ENCODE measurements at regions not wholly inside any gene's neighbourhood (a gene's known extent, or its start where the extent isn't known, plus 50 kb on each side); places are given as distances from the start of the nearest gene placed in this dataset.

GRCh38 chr5:153050496-153051179 is 439.8 kb upstream of the GRIA1 start (continued):
- no peak for TF ChIP-seq POU6F1 (CRISPR knock-in tag; IDR thresholded peaks at IDR 0.05; ENCODE audit: borderline replicate concordance, low read depth)

GRCh38 chr5:153066281-153066680 is 424.2 kb upstream of the GRIA1 start:
- TF ChIP-seq, protein P1, sequence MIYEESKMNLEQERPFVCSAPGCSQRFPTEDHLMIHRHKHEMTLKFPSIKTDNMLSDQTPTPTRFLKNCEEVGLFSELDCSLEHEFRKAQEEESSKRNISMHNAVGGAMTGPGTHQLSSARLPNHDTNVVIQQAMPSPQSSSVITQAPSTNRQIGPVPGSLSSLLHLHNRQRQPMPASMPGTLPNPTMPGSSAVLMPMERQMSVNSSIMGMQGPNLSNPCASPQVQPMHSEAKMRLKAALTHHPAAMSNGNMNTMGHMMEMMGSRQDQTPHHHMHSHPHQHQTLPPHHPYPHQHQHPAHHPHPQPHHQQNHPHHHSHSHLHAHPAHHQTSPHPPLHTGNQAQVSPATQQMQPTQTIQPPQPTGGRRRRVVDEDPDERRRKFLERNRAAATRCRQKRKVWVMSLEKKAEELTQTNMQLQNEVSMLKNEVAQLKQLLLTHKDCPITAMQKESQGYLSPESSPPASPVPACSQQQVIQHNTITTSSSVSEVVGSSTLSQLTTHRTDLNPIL (CRISPR knock-in tag; IDR thresholded peaks at IDR 0.05; ENCODE audit: low read depth), result no peak
- TF ChIP-seq PATZ1 (CRISPR knock-in tag; IDR thresholded peaks at IDR 0.05; ENCODE audit: borderline replicate concordance), result no peak
- no peak for TF ChIP-seq ZFP3 (CRISPR knock-in tag; IDR thresholded peaks at IDR 0.05)
- TF ChIP-seq POU6F1 (CRISPR knock-in tag; IDR thresholded peaks at IDR 0.05; ENCODE audit: borderline replicate concordance, low read depth), result no peak
- no peak for TF ChIP-seq RARB (CRISPR knock-in tag; IDR thresholded peaks at IDR 0.05)
- no peak for TF ChIP-seq ARNTL (CRISPR knock-in tag; IDR thresholded peaks at IDR 0.05; ENCODE audit: borderline replicate concordance, low read depth)
- TF ChIP-seq ISL1 (CRISPR knock-in tag; IDR thresholded peaks at IDR 0.05), result no peak
- TF ChIP-seq ZNF8 (CRISPR knock-in tag; IDR thresholded peaks at IDR 0.05), result no peak
- no peak for TF ChIP-seq GLIS3 (CRISPR knock-in tag; IDR thresholded peaks at IDR 0.05)
- no peak for TF ChIP-seq ZNF565 (CRISPR knock-in tag; conservative IDR thresholded peaks at IDR 0.05; ENCODE audit: low read depth)
- TF ChIP-seq, protein P2, sequence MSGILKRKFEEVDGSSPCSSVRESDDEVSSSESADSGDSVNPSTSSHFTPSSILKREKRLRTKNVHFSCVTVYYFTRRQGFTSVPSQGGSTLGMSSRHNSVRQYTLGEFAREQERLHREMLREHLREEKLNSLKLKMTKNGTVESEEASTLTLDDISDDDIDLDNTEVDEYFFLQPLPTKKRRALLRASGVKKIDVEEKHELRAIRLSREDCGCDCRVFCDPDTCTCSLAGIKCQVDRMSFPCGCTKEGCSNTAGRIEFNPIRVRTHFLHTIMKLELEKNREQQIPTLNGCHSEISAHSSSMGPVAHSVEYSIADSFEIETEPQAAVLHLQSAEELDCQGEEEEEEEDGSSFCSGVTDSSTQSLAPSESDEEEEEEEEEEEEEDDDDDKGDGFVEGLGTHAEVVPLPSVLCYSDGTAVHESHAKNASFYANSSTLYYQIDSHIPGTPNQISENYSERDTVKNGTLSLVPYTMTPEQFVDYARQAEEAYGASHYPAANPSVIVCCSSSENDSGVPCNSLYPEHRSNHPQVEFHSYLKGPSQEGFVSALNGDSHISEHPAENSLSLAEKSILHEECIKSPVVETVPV (CRISPR knock-in tag; IDR thresholded peaks at IDR 0.05), result no peak
- TF ChIP-seq ESRRG (CRISPR knock-in tag; IDR thresholded peaks at IDR 0.05), result no peak
- no peak for TF ChIP-seq SNAI2 (CRISPR knock-in tag; IDR thresholded peaks at IDR 0.05)
- TF ChIP-seq TCF4 (CRISPR knock-in tag; IDR thresholded peaks at IDR 0.05; ENCODE audit: borderline replicate concordance), result no peak
- ATAC-seq, result no peak

GRCh38 chr5:153067869-153068268 is 422.6 kb upstream of the GRIA1 start:
- ATAC-seq, result no peak
- TF ChIP-seq ZFP30 (CRISPR knock-in tag; IDR thresholded peaks at IDR 0.05) (no peak), PATZ1 (CRISPR knock-in tag; IDR thresholded peaks at IDR 0.05; ENCODE audit: borderline replicate concordance) (no peak), SNAI2 (CRISPR knock-in tag; IDR thresholded peaks at IDR 0.05) (no peak), GLIS3 (CRISPR knock-in tag; IDR thresholded peaks at IDR 0.05) (no peak), PPARA (CRISPR knock-in tag; IDR thresholded peaks at IDR 0.05; ENCODE audit: borderline replicate concordance) (no peak), POU6F1 (CRISPR knock-in tag; IDR thresholded peaks at IDR 0.05; ENCODE audit: borderline replicate concordance, low read depth) (no peak), TOX (CRISPR knock-in tag; IDR thresholded peaks at IDR 0.05; ENCODE audit: borderline replicate concordance) (no peak), ZC3H10 (CRISPR knock-in tag; IDR thresholded peaks at IDR 0.05) (no peak), ARNTL (CRISPR knock-in tag; IDR thresholded peaks at IDR 0.05; ENCODE audit: borderline replicate concordance, low read depth) (no peak), ESRRG (CRISPR knock-in tag; IDR thresholded peaks at IDR 0.05) (no peak), CSDC2 (CRISPR knock-in tag; IDR thresholded peaks at IDR 0.05) (no peak), BACH2 (CRISPR knock-in tag; IDR thresholded peaks at IDR 0.05; ENCODE audit: borderline replicate concordance) (no peak), OSR1 (CRISPR knock-in tag; IDR thresholded peaks at IDR 0.05) (no peak), ZFP3 (CRISPR knock-in tag; IDR thresholded peaks at IDR 0.05) (no peak)
- TF ChIP-seq, protein P2 (CRISPR knock-in tag; IDR thresholded peaks at IDR 0.05), result no peak
